ENCODE measurements at regions not wholly inside any gene's neighbourhood (a gene's known extent, or its start where the extent isn't known, plus 50 kb on each side); places are given as distances from the start of the nearest gene placed in this dataset.

DNA sequence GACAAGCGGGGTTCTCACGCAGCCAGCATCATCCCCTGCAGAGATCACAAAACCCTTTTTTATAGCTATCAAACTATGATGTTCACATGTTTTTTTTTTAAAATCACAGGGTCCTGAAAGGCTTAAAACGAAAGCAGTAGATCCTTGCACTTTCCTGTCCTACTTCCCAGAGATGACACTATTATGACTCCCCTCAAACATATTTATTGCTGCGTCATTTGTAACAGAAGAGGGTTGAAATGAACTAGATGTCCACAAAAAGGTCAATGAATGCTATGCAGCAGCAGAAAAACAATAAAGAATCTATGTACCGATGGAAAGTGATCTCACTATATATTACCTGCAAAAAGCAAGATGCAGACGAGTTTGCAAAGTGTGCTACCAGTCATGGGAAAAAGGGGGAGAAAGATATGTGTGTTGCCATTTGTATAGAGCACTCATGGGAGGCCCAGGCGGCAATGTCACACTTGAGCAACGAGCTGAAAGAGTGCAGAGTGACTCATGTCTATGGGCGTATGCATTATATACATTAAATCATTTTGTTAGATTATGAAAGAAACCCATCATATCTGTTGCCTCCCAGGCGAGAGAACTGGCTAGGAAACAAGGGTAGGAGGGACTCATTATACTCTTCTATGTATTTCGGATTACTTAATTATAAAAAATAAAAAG is 68.9 kb upstream of the PARP1 start:
- intact Hi-C loops (cut with DNase I), result no loop called here
- H3K36me3 ChIP-seq, result no peaks in the 10 kb centered on the region
- no peaks in the 10 kb centered on the region for H3K4me1 ChIP-seq

DNA sequence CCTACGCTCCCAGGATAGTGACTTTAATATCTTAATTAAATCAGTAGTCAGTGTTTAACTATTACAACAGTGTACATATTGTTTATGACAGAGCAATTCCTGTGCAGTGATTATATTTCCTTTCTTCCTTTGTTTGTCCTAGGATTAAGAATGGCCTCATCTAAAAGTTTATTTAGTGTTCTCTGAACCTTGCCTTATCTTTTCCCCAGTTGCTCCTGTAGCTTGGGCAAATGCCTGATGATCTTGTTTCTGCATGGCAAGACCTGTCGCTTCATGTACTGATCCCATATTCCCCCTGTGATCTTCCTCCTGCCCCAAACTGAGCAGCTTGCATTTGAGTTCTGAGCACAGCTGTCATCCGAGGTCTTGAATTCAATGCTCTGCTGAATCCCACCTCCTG is 69.1 kb upstream of the STUM start:
- H3K4me1 ChIP-seq, result no peaks in the 10 kb centered on the region
- DNase-seq (ENCODE audit: low spot score in 2 of 2), result no peak
- H3K4me3 ChIP-seq, result no peak overlapping the region
- no peaks in the 10 kb centered on the region for H3K27me3 ChIP-seq
- H3K27ac ChIP-seq, result no peak overlapping the region
- H3K9me3 ChIP-seq, result no peaks in the 10 kb centered on the region
- TF ChIP-seq, protein P1, sequence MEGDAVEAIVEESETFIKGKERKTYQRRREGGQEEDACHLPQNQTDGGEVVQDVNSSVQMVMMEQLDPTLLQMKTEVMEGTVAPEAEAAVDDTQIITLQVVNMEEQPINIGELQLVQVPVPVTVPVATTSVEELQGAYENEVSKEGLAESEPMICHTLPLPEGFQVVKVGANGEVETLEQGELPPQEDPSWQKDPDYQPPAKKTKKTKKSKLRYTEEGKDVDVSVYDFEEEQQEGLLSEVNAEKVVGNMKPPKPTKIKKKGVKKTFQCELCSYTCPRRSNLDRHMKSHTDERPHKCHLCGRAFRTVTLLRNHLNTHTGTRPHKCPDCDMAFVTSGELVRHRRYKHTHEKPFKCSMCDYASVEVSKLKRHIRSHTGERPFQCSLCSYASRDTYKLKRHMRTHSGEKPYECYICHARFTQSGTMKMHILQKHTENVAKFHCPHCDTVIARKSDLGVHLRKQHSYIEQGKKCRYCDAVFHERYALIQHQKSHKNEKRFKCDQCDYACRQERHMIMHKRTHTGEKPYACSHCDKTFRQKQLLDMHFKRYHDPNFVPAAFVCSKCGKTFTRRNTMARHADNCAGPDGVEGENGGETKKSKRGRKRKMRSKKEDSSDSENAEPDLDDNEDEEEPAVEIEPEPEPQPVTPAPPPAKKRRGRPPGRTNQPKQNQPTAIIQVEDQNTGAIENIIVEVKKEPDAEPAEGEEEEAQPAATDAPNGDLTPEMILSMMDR (IDR thresholded peaks at IDR 0.05), result no peak
- H3K36me3 ChIP-seq, result no peaks in the 10 kb centered on the region
- intact Hi-C loops (cut with DNase I), result no loop called here

More for the DNA sequence above, 68.9 kb upstream of the PARP1 start:
- Histone ChIP-seq H3K27ac (no peak overlapping the region), H3K9me3 (no peaks in the 10 kb centered on the region), H3K4me3 (no peak overlapping the region), H3K27me3 (no peaks in the 10 kb centered on the region)
- DNase-seq (ENCODE audit: low spot score in 2 of 2), result no peak
- TF ChIP-seq, protein P1 (IDR thresholded peaks at IDR 0.05), result no peak

DNA sequence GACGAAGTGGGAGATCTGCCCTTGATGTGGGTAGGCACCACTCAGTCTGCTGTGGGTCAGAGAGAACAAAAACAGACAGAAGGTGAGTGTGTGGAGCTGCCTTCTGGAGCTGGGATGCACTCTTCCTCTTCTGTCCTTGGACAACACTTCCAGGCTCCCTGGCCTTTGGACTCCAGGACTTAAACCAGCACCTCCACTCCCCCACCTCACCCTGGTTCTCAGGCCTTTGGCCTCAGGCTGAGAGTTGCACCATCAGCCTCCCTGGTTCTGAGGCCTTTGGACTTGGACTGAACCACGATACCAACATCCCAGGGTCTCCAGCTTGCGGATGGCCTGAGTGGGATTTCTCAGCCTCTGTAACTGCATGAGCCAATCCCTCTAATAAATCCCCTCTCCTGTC is 68.1 kb upstream of the STUM start:
- H3K4me3 ChIP-seq, result no peak overlapping the region
- intact Hi-C loops (cut with DNase I), result no loop called here
- H3K27me3 ChIP-seq, result no peaks in the 10 kb centered on the region
- no peaks in the 10 kb centered on the region for H3K36me3 ChIP-seq
- H3K4me1 ChIP-seq, result no peaks in the 10 kb centered on the region
- no peaks in the 10 kb centered on the region for H3K9me3 ChIP-seq
- no peak for DNase-seq (ENCODE audit: low spot score in 2 of 2)
- no peak overlapping the region for H3K27ac ChIP-seq
- TF ChIP-seq, protein P1 (IDR thresholded peaks at IDR 0.05), result no peak

DNA sequence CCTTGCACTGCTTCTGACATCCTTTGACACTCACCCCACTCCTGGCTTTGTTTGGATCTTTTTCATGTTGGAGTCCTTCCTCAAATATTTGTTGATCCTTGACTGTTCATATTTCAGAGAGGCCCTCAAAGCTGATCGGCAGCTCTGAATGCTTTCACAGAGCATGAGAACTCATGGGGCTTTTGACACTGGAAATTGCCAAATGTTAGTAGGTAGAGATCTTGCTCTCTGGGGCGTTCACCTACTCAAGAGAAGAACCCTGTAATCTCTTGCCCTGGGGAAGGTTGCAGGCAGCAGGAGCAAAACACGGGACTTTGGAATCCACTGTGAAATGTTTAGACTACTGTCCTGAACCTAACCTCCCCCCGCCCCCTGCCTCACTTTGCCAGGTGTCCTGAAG is 67.4 kb upstream of the STUM start:
- H3K27ac ChIP-seq, result no peak overlapping the region
- no peaks in the 10 kb centered on the region for H3K4me1 ChIP-seq
- intact Hi-C loops (cut with DNase I), result no loop called here
- H3K9me3 ChIP-seq, result no peaks in the 10 kb centered on the region
- no peak overlapping the region for H3K4me3 ChIP-seq
- TF ChIP-seq, protein P1 (IDR thresholded peaks at IDR 0.05), result no peak
- DNase-seq (ENCODE audit: low spot score in 2 of 2), result no peak
- no peaks in the 10 kb centered on the region for H3K27me3 ChIP-seq
- no peaks in the 10 kb centered on the region for H3K36me3 ChIP-seq

DNA sequence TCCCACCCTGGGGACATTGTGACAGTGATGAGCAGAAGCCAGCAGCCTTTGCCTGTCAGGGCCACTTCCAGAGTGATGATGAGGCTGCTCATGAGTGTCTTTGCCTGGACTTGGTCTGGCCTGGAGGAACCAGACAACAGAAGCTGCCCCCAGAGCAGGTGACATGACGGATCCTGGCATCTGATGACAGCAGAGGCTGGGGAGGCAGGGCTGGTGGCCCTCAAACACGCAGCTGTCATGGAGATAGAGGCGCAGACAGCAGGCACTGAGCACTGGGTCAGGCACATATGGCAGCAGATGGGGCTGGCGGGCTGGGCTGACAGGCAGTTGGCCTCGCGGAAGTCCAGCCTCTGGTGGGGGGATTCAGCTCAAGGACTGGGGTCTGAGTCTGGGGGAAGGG is 66.4 kb upstream of the STUM start:
- intact Hi-C loops (cut with DNase I), result no loop called here
- no peaks in the 10 kb centered on the region for H3K36me3 ChIP-seq
- no peaks in the 10 kb centered on the region for H3K9me3 ChIP-seq
- no peaks in the 10 kb centered on the region for H3K4me1 ChIP-seq
- H3K4me3 ChIP-seq, result no peak overlapping the region
- no peaks in the 10 kb centered on the region for H3K27me3 ChIP-seq
- no peak for DNase-seq (ENCODE audit: low spot score in 2 of 2)
- TF ChIP-seq, protein P1 (IDR thresholded peaks at IDR 0.05), result no peak
- no peak overlapping the region for H3K27ac ChIP-seq
